Activated naive CD4-positive, alpha-beta T cell (primary cell): ENCODE measurements at regions not wholly inside any gene's neighbourhood (a gene's known extent, or its start where the extent isn't known, plus 50 kb on each side); places are given as distances from the start of the nearest gene placed in this dataset.
"Not testable (repeated sequence)": the region's sequence is repeated elsewhere in the genome, so short reads cannot be mapped to it uniquely, and the experiment has no call there.

Experiments
- DNase-seq, 4 experiments: peaks; one replicate each; lab custom pipeline; 2025; lab: John Stamatoyannopoulos, UW

DNA sequence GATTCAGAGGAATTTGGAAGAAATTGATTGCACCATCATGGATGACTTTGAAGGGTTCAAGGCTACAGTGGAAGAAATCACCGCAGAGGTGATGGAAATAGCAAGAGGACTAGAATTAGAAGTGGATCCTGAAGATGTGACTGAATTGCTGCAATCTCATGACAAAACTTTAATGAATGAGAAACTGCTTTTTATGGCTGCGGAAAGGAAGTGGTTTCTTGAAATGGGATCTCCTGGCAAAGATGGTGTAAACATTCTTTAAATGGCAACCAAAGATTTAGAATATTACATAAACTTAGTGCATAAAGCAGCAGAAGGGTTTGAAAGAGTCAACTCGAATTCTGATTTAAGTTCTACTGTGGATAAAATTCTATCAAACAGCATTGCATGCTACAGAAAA lies 698.6 kb downstream of the PLA2G4A start:
- DNase-seq: no peak

DNA sequence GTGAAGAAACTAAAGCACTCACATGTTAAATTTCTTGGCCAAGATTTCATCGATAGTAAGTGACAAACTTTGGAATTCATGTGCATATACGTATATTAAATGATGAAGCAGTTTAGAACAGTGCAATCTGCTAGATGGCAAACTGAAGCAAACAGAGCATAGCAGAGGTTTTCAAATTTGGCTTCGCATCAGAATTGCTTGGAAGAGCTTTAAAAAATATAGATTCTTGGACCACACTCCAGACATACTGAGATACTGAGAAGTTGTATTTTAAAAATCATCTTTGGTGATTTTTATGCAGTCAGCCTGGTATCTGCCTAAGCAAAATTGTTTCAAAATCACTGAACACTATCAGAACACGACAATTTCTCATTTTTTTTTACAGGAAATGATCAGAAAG lies 709.2 kb downstream of the PLA2G4A start:
- DNase-seq: no peak

DNA sequence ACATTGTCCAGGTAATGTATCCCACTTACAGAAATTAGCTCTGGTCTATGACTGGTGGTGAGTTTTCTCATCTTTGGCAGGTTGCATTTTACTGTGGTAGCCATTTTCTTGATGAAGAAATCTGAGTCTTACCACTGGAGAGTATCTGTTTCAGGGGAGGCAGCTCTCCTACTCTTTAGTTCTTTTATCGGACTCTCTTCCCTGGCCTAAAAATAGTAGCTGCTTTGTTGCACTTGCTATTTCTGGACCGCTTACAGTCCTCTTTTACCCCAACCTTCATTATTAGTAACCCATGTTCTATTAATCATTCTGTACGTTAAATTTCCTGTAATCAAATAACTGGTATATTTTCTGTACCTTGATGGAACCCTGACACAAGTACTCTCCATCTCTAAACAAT lies 720.8 kb downstream of the PLA2G4A start:
- no peak for DNase-seq

DNA sequence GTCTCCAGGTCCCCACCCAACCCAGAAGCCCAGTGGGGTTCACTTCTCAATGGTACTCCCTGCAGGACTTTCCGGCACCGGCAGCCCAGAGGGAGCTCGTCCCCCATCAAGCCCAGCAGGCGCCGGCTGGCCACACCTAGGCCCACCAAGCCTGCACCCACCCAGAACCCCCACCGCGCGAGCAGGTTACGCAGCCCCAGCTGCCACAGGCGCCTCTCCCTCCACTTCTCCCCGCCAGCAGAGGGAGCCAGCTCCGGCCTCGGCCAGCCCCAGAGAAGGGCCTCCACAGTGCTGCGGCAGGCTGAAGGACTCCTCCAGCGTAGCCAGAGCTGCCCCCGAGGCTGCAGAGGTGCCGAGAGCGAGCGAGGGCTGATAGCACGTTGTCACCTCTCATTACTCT lies 722.3 kb downstream of the PLA2G4A start:
- DNase-seq: no peak

DNA sequence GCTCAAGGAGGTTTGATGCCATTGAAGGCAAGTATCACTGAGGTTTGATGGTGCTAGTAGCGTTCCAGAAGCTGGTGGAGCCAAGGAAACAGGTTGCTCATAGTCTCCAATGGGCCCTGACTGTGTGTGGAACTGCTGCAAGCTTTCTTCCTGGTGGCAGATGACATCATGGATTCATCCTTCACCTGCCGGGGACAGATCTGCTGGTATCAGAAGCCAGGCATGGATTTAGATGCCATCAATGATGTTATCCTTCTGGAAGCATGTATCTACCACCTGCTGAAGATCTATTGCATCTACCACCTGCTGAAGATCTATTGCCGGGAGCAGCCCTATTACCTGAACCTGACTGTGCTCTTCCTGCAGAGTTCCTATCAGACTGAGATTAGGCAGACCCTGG lies 734.4 kb downstream of the PLA2G4A start:
- no peak for DNase-seq

DNA sequence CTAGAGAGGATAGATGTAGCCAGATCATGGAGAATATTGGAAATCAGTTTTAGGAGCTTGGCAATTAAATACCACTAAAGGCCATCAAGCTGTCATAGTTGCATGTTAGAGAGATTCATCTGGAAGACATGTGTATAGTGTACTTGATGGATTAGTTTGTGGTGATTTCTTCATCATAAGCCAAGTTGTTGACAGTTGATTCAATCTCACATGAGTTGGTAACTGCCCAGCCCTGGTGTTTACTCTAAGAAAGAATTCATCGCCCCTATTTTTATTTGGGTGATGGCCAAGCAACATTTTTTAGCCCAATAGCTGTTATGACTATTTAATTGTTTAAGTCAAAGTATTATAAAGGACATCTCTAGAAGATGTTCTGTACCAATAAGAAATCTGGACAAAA lies 737.6 kb downstream of the PLA2G4A start:
- no peak for DNase-seq

DNA sequence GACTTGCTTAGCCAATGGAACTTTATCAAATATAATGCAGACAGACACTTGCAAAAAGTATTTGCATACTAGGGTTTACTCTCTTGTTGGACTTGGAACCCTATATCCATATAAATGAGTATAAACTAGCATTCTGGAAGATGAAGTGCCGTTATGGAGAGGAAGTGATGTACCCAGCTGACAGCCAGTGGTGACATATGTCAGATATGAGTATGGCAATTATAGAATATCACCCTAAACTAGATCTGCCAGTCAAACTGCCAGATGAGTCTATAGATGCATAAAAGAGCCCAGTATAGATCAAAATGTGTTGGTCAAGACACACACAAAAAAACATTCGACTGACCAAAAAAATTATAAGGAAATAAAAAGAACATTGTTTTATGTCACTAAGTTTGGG lies 739.3 kb downstream of the PLA2G4A start:
- DNase-seq: no peak

DNA sequence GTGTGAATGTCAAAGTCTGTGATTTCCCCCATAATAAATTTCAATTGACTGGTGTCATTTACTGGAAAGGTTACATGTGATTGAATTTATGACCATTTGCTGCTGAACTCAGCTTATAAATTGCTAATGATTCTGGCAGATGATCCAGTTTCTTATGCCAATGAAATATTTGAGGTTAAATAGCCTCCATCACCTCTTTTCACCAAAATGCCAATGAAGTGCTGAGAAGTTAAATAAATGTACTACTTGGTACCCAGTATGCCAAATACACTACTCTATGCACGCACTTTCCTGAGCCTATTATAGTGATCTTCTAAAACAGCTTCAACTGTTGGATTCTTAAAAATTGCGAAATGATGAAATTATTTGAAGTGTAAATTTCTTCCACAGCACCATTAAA lies 741.4 kb downstream of the PLA2G4A start:
- DNase-seq: no peak

DNA sequence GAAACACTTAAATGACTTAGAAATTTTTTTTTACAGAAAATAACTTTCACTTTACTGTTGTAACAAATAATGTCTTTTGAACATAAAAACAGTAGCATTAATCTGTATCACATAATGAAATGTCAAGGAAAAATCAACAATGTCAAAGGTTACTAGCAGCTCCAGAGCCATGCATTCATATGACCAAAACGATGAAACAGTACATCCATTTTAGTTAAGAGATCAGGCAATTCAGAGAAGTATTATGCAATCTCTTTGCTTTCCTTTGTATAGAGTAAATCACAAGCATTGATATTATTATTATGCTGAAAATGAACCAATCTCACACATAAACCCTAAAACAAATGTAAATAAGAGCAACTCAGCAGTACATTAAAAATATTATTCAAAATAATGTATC lies 748.9 kb downstream of the PLA2G4A start:
- DNase-seq: no peak

DNA sequence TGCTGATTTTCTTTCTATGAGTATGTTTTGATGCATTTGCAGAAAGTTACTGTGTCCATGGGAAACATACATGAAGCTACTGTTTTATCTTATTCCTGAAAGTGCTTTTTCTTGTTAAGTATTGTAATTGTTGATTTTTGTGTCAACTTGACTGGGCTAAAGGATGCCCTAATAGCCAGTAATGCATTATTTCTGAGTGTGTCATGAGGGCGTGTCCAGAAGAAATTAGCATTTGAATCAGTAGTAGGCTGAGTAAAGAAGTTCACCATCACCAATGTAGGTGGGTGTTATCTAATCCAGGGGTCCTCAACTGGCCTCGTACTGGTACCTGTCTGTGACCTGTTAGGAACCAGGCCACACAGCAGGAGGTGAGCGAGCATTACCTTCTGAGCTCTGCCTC lies 760.2 kb downstream of the PLA2G4A start:
- DNase-seq: no peak

DNA sequence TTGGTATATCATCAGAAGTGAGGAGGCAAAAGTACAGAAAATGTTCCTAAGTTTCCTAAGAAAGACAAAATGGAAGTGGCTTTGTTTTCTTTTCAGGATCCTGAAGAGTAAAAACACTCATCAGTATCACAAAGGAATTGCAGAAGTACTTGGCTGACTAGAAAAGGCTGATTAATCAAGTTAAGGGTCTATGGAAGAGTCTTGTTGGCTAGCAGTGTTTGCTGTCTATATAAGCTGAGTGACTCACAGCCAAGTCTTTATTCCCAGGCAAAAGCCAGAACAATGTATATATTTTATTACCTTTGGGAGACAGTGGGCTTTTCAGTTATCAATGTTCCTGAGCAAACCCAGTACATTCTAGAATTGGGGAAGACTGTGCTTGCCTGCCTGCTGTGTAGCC lies 777.0 kb downstream of the PLA2G4A start:
- DNase-seq: no peak

DNA sequence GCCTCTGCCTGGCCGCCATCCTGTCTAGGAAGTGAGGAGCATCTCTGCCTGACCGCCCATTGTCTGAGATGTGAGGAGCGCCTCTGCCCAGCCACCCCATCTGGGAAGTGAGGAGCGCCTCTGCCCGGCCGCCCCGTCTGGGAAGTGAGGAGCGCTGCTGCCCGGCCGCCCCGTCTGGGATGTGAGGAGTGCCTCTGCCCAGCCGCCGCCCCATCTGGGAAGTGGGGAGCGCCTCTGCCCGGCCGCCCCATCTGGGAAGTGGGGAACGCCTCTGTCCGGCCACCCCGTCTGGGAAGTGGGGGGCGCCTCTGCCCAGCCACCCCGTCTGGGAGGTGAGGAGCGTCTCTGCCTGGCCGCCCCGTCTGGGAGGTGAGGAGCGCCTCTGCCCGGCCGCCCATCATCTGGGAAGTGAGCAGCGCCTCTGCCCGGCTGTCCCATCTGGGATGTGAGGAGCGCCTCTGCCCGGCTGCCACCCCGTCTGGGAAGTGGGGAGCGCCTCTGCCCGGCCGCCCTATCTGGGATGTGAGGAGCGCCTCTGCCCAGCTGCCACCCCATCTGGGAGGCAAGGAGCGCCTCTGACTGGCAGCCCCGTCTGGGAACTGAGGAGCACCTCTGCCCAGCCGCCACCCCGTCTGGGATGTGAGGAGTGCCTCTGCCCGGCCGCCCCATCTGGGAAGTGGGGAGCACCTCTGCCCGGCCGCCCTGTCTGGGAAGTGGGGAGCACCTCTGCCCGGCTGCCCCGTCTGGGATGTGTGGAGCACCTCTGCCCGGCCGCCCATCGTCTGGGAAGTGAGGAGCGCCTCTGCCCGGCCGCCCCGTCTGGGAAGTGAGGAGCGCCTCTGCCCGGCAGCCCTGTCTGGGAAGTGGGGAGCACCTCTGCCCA lies 787.3 kb downstream of the PLA2G4A start:
- not testable (repeated sequence) for DNase-seq

DNA sequence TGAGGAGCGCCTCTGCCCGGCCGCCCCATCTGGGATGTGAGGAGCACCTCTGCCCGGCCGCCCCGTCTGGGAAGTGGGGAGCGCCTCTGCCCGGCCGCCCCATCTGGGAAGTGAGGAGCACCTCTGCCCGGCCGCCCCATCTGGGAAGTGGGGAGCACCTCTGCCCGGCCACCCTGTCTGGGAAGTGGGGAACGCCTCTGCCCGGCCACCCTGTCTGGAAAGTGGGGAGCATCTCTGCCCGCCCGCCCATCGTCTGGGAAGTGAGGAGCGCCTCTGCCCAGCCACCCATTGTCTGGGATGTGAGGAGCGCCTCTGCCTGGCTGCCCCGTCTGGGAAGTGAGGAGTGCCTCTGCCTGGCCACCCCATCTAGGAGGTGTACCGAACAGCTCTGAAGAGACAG lies 788.1 kb downstream of the PLA2G4A start:
- not testable (repeated sequence) for DNase-seq

DNA sequence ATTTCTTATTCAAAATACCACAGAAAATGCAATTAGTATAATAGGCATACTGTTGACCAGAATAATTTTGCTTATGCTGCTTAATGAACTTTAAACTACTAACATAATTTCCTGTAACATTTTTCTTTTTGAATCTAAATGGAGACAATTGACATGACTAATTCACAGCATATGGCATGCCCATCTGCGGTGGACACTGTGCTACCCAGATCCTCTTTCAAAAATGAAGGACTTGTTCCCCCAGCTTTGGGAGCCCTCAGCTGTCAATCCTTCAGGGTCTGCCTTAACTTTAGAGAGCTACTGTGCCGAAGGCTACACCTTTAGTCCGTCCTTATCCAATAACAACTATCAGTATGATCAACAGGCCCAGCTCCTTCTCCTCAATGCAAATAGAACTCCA lies 789.0 kb downstream of the PLA2G4A start:
- no peak for DNase-seq

DNA sequence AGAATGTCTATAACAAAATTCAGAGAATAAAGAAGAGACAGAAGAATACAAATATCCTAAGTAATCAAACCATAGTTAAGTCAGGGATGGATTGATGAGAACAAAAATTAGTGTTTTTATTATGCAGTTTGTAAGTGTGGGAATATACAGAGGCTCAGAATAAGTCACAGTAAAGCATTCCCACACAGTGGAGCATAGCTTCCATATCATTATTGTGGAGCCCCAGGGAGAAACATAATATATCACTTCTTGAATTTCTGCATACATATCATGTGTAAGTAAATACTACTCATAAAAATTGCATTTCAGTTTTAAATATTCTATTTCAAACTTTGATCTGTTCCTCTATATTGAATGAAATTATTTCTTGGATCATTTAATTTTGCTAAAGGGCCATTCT lies 790.4 kb downstream of the PLA2G4A start:
- DNase-seq: no peak

DNA sequence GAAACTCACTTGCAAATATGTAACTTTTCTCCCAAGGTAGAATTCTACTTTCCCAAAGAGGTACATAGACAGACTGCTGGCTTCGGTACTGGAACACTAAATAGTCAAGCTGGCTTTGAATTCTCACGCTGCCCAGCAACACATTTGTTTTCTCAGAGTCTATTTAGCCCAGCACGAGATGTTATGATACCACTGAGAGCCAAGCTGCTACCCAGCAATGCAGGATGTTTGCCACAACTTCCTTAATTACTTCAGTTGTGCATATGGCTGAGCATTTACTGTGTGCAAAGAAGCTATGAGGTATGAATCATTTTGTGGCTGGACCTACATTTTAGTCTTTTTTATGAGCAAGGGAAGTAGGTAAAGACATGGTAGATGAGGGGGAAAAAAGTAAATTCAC lies 793.2 kb downstream of the PLA2G4A start:
- no peak for DNase-seq

DNA sequence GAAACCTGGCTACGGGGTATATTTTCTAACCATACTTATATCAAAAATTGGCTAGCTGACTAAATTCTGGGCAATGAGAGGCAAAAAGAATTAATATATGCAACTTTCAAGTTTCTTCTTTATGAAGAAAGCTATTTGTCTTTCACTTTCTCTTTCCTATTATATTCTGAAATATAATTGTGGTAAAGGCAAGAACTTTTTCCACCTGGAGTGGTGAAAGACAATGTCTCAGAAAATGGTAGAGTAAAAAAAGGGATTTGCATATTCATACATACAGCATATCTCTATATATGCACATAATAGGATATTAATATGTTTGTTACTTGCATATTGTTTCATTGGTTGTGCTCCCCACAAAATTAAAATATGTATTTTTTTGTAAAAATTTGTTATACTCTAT lies 793.8 kb downstream of the PLA2G4A start:
- no peak for DNase-seq

DNA sequence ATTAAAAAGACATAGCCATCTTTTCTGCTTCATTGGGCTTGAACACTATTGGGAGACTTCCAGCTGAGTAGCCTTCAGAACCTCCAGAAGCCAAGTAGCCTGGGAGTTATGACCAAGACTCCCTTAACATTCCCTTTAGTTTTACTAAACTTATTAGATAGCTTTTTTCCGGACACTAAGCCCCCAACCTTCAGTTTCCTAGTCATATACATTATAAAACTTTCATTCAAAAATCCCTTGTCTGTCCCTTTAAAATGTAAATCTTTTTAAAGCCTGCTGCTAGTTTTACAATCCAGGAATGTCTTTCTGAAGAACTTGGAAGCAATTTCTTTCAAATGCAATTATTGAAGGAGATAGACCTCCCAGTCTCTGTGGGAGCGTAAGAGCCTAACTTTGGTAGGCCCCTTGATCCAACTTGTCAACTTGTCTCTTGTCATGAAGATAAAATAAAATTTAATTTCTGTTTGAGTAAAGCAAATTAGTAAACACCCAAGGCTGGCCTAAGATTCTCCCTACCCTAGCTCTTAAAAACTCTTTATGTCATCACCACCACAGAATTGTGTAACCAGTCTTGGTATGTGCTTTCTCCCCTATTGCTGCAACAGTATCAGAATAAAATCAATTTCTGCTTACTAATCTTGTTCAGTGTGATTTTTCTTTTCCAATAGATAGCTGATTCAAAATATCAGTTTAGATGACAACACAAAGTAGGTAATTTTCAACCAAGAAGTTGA lies 796.2 kb downstream of the PLA2G4A start:
- DNase-seq: no peak

DNA sequence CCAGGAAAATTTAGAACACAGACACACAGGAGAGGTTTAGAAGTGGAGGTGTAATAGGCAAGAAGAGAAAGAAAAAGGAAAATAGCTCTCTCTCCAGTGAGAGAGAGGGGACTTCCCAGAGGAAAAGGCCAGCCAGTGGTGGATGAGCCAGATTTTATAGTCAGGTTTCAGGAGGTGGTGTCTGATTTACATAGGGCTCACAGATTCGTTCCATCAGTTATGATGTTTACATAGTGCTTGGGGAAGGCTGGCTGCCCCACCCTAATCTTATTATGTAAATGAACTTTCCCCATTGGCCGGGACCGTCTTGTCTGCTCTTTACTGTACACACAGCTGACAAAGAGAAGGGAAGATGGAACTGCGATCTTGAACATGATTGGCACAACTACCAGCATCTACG lies 797.3 kb downstream of the PLA2G4A start:
- DNase-seq: no peak

DNA sequence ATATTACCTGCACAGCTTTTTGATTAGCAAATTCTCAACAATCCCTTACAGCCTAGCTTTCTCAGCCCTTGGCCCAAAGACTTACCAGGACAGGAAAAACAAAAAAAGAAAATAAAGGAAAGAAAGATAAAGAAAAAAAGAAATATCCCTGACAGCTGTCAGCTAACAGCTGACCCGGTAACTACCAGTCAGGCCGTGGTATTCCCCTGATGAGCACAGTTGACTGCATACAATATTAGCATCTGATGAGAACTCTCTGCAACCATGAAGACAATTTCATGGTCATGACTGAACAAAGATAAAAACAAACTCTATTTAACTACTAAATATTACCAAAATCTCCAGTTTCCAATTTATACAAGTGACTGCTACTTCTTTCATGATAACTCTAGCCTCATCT lies 798.8 kb downstream of the PLA2G4A start:
- DNase-seq: no peak

DNA sequence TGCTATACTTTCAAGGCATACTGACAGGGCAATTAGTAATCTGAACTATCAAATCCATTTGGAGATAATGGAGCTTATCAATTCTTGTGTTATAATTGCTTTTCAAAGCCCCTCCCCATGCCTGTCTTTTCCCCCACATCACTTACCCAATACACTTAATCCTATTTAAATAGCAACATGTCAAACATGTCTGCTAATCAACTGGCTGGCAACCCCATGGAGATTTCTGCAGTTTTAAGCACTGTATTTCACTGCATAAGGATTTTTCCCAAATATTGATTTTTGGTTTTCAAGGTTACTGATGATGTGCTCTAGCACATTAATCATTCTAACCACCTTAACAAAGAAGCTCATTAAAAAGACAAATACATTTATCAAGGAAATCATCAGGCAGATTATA lies 800.3 kb downstream of the PLA2G4A start:
- DNase-seq: no peak

DNA sequence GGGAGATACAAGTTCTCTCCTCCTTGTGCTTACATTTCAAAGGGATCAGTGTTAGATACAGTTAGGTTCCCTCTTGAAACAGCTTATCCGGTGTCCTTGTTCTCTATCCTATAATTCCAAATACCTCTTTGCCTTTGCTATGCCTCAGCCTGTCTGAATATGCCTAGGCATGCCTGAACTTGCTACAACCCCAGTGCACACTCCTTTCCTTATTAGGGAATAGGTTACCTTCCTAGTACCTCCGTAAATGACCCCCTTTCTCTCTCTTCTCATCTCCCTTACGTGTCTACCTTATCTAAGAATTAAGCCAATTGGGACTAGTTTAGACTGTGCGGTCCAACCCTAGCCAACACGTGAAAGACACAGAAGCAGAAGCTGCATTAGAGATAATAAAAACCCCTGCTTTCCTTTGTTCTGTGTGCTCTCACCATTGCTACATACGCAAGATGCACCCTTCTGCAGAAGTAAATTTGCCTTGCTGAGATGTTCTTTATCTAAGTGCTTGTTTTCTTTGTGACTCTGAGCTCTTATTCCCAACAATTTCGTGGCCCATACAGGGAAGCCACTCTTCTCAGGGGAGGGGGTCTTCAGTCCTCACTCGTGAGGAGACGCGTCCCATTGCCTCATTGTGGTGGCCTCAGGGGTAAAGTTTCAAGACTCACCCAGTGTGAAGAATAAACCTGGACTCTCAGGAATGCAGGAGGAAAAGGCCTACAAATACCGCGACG lies 802.1 kb downstream of the PLA2G4A start:
- no peak for DNase-seq

DNA sequence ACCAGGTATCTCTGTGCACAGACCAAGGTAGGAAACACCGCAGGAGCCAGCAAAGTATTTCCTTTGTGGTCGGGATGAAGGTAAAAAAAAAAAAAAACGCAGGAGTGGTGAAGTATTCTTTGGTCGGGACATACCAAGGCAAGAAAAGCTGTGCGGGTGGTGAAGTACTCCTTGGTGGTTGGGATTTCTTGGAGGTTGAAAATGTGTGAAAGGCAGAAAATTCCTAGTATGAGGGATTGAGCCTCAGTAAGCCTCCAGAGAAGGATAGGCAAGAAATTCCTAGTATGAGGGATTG lies 802.6 kb downstream of the PLA2G4A start:
- no peak for DNase-seq
